HG03354 (cell line): ENCODE measurements at regions not wholly inside any gene's neighbourhood (a gene's known extent, or its start where the extent isn't known, plus 50 kb on each side); places are given as distances from the start of the nearest gene placed in this dataset.

ENCODE experiments used
- ATAC-seq: cut with Tn5 transposase; IDR thresholded peaks from one replicate; pipeline ENCODE4 v1.9.1; 2021; ENCODE audit warnings: mild to moderate bottlenecking; ENCODE audit not compliant: unreplicated experiment, poor library complexity, severe bottlenecking

DNA sequence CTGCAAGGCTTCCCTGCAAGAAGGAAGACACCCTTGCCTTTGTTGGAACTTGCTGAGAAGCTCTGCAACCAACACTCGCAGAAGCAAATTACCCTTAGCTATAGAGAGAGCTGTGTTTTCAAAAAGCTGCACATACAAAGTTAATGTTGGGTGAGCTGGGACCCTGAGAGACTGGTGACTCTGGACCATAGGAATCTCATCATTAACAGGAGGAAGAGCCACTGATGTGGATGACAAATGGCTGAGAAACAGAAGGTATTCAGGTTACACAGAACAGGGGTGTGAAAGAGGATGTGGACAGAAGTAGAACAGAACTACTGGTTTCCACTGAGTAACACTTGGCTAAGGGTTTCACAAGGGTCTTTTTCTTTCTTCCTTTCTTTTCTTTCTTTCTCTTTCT lies 493.5 kb downstream of the IRX1 start:
- ATAC-seq = no peak

DNA sequence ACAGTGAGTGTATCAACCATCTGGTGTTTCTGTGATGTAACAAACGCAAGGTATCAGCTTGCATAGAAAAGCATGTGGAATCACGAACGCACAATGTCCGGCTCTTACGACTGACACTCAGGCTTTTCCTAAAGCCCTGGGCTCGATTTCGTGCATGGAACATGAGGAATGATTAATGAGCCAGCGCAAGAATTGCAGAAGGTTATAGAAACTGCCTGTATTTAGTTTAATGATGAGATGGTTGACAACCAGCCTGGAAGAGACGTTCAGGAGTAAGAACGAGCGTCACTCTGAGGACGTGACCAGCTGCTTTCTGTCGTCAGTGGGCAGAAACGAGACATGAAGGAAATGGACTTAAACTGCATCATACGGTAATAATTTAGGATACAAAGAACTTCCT lies 497.6 kb downstream of the IRX1 start:
- no peak for ATAC-seq

DNA sequence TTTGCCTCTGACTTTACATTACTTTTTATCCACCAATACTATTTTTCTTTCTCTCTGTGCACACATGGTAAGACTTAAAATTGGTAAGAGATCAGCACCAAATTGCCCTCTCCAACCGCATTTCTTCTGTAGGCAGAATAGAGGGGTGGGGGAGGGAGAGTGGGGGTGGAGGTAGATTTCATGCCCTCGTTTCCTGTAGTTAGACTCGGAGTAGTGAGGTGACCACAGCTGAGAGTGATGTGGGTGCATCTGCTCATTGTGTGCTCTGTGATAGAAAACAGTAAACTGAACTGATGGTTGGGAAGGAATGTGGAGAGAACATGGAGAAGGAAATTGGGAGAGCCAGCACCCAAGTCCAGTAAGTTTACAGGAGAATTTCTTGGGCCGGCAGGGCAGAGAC lies 498.3 kb downstream of the IRX1 start:
- no peak for ATAC-seq

DNA sequence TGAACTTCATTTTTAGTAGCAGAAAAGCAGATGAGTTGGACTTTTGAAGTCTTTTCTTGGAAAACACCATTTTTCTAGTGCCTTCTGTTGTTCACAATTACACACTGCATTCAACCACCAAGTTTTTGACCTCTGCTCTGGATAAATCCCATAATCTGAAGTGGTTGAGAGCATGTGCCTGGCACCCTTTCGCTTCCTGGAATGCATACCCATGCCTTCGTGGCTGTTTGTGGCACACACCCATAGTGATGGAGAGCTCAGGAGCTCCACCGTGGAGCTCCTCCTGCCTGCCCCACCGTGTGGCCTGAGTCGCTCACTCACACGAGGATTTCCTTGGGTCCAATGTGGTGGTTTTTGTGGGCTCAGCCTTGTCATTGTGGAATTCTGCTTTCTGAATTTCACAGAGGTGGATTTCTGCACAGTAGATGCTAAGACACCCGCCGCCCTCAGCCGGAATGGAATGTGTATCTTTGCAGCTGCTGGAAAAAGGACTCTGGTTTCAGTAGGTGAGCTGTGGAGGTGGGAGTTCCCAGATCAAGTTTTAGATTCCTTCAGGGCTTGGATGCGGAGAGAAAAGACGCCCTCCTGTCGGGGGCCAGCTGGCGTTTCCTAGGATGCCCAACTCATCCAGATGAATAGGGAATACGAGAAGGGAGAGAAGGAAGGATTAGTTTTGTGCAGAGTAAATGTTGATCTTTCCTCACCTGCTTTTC lies 500.4 kb downstream of the IRX1 start:
- no peak for ATAC-seq

DNA sequence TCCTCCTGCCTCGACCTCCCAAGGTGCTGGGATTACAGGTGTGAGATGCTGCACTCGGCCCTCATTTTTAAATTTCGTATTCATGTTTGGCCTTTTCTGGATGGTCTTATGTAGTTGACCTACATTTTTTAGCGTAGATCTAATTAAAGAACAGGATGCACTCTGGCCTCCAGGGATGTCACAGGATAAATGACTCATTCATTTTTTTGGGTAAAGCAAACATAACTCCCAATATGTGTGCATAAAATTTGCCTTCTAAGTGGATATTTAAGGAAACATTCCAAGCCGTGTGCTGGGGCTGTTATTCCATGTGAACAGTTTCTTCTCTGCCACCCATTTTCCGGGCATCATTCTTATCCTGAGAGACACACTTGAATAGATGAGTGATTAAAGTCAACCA lies 501.6 kb downstream of the IRX1 start:
- ATAC-seq = no peak

DNA sequence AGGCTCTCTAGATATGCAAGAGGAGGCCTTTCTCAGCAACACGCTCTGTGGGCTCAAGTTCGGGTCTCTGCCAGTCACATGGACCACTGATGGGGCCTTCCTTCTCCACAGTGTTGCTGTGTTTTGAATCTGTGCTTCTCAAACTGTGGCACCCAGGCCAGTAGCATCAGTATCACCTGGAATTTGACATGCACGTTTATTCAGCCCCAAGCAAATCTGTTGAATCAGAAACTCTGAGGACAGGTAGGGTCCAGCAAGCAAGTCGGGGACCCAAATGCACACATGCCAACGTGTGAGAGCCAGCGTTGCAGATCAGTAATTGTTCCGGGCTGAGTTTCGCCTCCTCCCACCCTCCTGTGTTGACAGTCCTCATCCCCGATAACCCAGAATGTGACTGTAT lies 502.6 kb downstream of the IRX1 start:
- ATAC-seq = no peak

DNA sequence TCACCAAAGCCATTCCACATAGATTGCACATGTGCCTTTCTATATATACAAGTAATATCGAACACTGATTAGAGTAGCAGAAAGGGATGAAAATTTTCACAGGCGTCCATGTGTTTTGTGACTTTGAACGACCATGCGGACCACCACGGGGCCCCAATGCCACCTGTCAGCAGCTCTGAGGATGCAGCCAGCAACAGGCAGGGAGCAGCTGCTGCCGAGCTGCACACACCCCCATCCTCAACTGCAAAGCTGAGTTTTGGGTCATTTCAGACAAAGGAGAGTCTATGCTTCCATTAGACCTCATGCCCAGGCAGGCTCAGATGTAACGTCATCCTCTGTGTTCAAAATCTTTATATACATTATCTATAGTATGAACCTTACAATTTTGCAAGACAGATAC lies 503.8 kb downstream of the IRX1 start:
- ATAC-seq = no peak

DNA sequence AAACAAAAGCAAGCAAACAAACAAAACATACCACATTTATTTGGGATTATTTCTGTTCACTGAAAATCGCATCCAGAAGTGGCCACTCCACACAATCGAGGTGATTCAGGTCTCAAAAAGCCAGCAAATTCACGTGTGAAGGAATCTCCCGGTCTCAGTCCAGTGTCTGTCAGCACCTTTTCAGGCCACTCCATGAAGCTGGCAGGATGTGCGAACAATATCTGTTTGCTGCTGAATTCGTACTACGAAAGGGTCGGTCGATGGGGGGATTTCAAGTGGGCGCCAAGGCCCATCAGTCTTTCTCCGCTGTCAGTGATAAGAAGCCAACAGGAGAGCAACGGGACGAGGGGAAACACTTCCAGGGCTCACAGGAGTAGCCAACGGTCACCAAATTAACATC lies 505.1 kb downstream of the IRX1 start:
- no peak for ATAC-seq

DNA sequence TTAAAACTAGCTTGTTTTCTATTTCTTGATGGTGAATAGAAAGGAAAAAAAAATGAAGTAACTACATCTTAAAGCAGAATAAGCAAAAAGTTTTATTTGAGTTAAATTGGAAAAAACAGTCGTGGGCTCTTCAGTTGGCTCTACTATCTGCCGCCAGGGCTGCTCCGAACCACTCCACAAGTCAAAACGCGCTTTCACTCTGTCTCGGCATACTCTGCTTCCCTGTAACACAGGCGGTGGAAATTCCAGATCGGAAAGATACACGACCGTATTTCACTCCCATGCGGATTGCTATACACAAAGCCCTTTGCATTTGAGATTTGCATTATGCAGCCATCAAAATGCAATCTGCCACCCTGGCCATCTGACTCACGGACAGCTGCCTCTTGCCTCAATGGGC lies 505.6 kb downstream of the IRX1 start:
- no peak for ATAC-seq

DNA sequence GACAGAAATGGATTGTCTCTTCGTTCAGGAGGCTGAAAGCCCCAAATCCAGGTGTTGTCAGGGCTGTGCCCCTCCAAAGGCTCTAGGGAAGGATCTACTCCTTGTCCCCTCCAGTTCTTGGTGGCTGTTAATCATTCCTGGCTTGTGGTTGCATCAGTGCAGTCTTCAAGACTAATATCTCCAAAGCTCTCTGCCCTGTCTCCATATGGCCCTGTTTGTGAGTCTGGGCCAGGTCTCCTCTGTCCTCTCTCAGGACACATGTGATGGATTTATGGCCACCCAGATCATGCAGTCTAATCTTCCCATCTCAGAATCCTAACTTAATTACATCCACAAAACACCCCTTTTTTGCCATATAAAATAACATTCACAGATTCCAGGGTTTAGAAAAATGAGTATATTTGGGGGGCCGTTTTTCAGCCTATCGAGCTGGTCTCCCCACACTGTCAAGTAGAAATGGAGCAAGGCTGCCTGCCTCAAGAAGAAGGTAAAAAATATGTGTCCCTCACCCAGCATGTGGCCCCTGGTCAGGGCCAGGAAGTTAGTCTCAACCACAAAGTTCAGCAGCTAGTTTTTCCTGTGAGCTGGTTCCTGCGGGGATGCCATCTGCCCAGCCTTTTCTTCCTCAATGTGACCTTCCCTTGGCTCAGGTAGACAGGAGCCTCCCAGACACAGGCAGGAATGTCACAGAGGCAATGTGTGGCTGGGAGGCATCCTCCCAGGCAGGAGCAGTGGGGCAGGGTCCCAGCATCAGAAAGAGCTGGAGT lies 509.4 kb downstream of the IRX1 start:
- ATAC-seq = no peak

DNA sequence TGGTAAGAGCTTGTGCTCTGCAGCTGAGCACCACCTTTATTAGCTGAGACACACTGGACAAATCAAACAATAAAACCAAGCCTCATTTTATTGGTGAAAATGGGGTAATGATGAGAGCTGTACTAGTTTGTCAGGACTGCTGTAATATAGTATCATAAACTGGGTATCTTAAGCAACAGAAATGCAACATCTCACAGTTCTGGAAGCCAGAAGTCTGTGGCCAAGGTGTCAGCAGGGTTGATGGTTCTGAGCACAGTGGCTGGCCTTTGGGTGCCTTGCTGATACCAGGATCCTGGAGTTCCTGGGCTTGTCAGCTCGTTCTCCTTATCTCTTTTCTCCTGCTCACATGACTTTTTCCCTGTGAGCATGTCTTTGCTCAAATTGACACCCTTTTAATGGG lies 513.1 kb downstream of the IRX1 start:
- ATAC-seq = no peak

DNA sequence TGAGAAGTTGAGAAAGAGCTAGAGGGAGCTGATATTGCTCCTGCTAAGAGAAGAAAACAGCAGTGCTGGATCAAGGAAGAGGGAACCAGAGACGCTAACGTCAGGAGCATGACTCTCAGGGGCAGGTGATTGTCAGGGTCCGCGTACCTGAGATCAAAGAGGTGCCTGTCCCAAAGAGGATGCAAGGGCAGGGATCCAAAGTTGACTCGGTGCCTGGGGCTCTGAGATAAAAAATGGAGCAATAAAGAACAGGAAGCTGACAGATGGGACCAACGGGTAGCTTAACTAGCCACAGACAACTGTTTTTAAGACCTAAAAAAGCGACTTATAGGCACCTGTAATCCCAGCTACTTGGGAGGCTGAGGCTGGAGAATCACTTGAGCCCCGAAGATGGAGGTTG lies 517.8 kb downstream of the IRX1 start:
- ATAC-seq = no peak

DNA sequence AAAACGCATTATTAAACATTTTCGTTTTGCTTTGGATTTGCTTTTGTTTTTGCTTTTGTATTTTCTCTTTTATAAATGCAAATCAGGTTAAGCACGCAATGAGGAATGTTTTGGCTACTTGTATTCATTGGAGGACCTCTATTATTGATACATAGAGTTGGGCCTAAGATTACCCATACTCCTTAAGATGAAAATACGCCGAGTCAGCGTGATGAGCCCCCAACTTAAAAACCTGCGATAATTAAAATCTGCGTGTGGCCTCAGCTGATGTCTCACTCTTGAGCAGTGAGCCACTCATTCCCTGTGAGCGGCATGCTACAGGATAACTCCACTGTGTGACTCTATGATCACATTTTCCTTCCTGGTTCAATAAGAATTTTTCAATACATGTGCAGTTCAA lies 518.3 kb downstream of the IRX1 start:
- no peak for ATAC-seq

DNA sequence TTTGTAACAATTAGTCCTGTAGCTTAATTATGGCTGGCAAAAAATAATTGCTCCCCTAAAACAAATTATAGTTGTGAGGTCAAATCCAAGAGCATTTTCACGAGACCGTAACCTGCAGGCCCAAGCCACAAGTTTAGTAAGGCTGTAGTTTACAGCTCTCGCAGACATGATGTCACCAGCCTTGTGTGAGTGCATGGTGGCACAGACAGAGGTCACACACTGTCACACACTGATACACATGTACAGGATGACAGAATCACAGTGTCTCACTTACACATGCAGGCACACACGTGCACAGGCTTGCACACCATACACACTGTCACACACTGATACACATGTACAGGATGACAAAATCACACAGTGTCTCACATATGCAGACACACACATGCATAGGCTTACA lies 518.8 kb downstream of the IRX1 start:
- no peak for ATAC-seq

DNA sequence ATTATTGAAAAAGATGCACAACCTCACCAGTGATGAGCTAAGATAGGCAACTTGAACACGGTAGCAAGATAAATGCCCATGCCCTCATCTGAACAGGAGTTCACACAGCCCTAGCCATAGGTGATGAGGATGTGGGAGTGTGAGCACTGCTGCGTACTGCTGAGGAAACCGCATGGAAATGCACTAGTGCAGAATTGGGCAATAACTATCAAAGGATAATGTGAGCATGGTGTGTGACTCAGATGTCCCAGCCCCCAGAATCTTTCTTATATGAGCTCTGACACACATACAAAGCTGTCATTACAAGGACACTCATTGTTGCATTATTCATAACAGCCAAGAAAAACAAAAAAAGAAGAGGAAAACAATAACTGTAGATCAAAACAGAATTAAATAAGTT lies 521.2 kb downstream of the IRX1 start:
- ATAC-seq = no peak

DNA sequence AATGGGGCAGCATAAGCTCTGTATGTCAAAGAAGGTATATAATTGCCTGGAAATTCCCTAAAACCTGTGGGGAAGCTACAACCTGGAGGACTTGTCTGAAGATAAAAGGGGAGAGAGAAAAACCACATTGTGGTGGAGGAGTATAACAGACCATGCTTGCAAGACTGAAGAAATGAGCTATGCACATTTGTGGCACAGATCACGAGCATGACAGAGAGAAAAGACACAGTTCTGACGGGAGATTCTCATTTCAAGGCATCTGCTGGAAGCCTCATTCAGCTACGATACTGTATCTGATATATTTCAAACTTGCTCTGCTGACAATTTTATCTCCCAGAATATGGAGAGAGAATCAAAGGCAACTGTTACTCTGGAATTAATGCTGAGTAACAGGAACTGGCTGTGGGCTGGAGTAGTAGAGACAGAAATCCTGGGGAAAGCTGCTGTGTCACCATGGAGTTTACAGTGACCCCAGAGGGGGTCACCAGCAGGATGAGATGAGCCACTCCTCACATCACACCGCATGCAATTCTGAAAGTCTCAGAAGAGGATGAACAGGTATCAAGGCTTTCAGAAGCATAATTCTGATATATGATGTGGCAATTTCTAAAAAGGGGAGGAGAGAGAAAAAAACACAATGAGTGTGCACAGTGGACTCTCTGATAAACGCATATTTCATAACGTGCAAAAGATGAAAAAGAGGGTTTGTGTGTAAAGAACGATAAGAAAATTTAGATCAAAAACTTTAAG lies 528.8 kb downstream of the IRX1 start:
- ATAC-seq = no peak

DNA sequence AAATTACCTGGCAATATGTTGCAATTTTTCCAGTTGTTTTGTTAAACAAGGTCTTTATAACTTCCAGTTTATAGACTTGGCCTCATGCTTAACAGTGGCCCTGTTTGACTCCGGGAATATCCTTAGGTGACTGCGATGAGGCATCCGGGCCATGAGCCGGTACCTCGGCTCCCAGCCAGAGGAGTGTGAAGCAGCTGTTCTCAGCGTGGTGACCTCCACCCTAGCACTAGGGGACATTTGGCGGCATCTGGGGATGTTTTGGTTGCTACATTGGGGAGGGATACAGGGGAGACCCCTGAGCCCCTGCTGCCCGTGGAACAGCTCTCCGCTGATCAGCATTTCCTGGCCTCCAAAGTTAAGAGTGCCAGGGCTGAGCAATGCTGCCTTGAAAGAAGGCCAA lies 533.4 kb downstream of the IRX1 start:
- no peak for ATAC-seq

DNA sequence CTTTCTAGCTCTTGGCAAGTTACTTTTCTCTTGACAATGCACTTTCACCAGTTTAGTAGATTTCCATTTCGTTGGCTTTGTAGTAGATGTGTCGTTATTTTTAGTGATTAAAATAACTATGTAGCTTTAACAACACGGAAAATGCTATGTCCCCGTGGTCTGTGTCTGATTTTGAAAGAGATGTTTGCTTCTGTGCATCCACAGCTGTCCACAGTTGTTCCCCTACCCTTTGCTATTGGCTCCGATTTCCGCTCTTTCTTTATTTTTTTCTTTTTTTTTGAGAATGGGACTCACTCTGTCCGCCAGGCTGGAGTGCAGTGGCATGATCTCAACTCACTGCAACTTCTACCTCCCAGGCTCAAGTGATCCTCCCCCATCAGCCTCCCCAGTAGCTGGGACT lies 533.9 kb downstream of the IRX1 start:
- ATAC-seq = no peak

DNA sequence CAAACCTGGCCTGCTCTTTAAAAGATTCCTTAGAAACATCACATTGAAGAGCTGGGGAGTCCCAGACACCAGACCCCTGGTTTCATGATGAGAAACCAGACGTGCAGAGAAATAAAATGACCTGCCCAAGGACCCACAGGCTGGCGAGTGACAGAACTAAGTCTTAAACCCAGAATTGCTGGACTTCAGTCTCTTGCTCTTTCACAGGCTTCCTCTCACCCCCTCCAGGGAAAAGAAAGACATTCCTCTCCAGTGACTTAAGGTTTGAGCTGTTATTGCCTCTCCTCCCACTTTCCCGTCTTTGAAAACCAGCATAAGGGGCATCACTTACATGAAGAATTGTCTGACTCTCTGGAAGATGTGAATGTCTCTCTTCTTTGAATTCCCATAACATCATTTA lies 535.2 kb downstream of the IRX1 start:
- no peak for ATAC-seq

DNA sequence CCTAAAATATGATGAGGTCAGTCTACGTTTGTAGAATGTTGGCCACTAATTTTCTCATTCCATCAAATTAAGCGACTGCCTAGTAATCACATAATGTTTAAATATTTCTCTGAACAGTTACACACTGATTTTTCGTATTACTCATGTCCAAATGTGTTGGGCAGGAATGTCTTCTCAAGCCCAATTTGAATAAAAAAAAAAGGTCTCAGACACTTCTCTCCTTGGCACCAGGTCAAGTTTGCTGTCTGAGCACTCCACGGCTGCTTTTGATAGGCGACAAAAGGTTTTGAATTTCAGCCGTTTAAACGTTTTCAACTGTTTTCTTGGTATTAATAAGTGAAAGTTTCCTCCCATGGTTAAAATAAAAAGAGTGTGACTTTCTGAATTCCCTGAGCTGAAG lies 542.1 kb downstream of the IRX1 start:
- ATAC-seq = no peak

DNA sequence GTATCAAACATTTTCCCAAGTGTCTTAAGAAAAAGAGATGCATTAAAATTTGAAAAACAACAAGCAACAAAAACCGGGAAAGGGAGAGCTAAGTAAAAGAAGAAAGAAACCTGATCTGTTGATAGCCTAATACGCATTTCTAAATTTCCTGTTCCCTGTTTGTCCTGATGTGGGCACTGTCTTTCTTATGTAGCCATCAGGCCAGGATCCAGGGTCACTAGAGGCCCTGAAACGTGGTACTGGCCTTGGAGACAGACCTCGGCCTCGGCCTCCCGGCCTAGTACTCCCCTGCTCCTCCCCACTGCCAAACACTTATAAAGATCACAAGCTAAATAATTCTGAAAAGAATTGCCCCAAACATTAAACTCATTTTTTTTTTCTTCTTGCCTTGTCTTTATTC lies 547.2 kb downstream of the IRX1 start:
- no peak for ATAC-seq
